Trophoblast cell (in vitro differentiated cells and primary cell): ENCODE measurements at regions not wholly inside any gene's neighbourhood (a gene's known extent, or its start where the extent isn't known, plus 50 kb on each side); places are given as distances from the start of the nearest gene placed in this dataset.
A peak's percentile ranks its signal among the peaks of the same experiment; 100 is the strongest.
"Not testable (repeated sequence)": the region's sequence is repeated elsewhere in the genome, so short reads cannot be mapped to it uniquely, and the experiment has no call there.

Experiments used
- DNase-seq, 2 donors: peaks; one replicate each; pipeline ENCODE4 v3.0.0-alpha.2; 2016
- H2AFZ ChIP-seq: 2 replicates; pipeline ENCODE4 v1.6.1; 2013; ENCODE audit warnings: low read length, moderate library complexity, mild to moderate bottlenecking; ENCODE audit not compliant: insufficient read depth, poor library complexity
- H2AK5ac ChIP-seq: 2 replicates; pipeline ENCODE4 v1.6.1; 2013; ENCODE audit warnings: mild to moderate bottlenecking, low read length
- H2BK120ac ChIP-seq: 2 replicates; pipeline ENCODE4 v1.6.1; 2013; ENCODE audit warnings: low read length, mild to moderate bottlenecking, moderate library complexity; ENCODE audit not compliant: insufficient read depth, poor library complexity
- H2BK12ac ChIP-seq: 2 replicates; pipeline ENCODE4 v1.6.1; 2013; ENCODE audit warnings: mild to moderate bottlenecking, low read length, moderate library complexity
- H2BK5ac ChIP-seq: 2 replicates; pipeline ENCODE4 v1.6.1; 2013; ENCODE audit warnings: low read length, low read depth, moderate library complexity, mild to moderate bottlenecking; ENCODE audit not compliant: poor library complexity
- H3K14ac ChIP-seq: 2 replicates; pipeline ENCODE4 v1.6.1; 2013; ENCODE audit warnings: mild to moderate bottlenecking, low read length
- H3K18ac ChIP-seq: 2 replicates; pipeline ENCODE4 v1.6.1; 2013; ENCODE audit warnings: mild to moderate bottlenecking, low read length
- H3K23ac ChIP-seq: 2 replicates; pipeline ENCODE4 v1.6.1; 2013; ENCODE audit warnings: low read length
- H3K27ac ChIP-seq: 2 replicates; pipeline ENCODE4 v1.5.1; 2013; ENCODE audit warnings: low read depth, mild to moderate bottlenecking, inconsistent platforms, low read length, moderate library complexity
- H3K27me3 ChIP-seq: 2 replicates; pipeline ENCODE4 v1.6.1; 2013; ENCODE audit warnings: inconsistent platforms, mild to moderate bottlenecking, low read length, moderate library complexity; ENCODE audit not compliant: insufficient read depth
- H3K36me3 ChIP-seq, 2 experiments: 1 replicate in 1 of 2; 2 replicates in 1 of 2; pipeline ENCODE4 v1.6.1; 2013; ENCODE audit warnings: low read length in 2 of 2, mild to moderate bottlenecking in 2 of 2, moderate library complexity in 1 of 2; ENCODE audit not compliant: insufficient read depth in 2 of 2, control insufficient read depth in 1 of 2
- H3K4ac ChIP-seq: 2 replicates; pipeline ENCODE4 v1.6.1; 2013; ENCODE audit warnings: low read depth, mild to moderate bottlenecking, low read length, moderate library complexity
- H3K4me1 ChIP-seq, 2 experiments: 1 replicate in 1 of 2; 2 replicates in 1 of 2; pipeline ENCODE4 v1.6.1; 2013; ENCODE audit warnings: low read length in 2 of 2, mild to moderate bottlenecking in 2 of 2, moderate library complexity in 1 of 2; ENCODE audit not compliant: insufficient read depth in 2 of 2, control insufficient read depth in 1 of 2
- H3K4me2 ChIP-seq: 2 replicates; pipeline ENCODE4 v1.6.1; 2013; ENCODE audit warnings: inconsistent platforms, mild to moderate bottlenecking, low read length, moderate library complexity
- H3K4me3 ChIP-seq: 2 replicates; pipeline ENCODE4 v1.5.1; 2013; ENCODE audit warnings: mild to moderate bottlenecking, low read depth, low read length, inconsistent platforms
- H3K79me1 ChIP-seq: one replicate; pipeline ENCODE4 v1.6.1; 2013; ENCODE audit warnings: low read length
- H3K79me2 ChIP-seq: 2 replicates; pipeline ENCODE4 v1.6.1; 2013; ENCODE audit warnings: low read length, mild to moderate bottlenecking; ENCODE audit not compliant: control insufficient read depth, insufficient read depth, poor library complexity
- H3K9ac ChIP-seq: 2 replicates; pipeline ENCODE4 v1.6.1; 2013; ENCODE audit warnings: mild to moderate bottlenecking, low read length
- H3K9me3 ChIP-seq: 2 replicates; pipeline ENCODE4 v1.6.1; 2013; ENCODE audit warnings: low read depth, mild to moderate bottlenecking, control low read depth, inconsistent platforms, low read length; ENCODE audit not compliant: insufficient read depth
- H4K12ac ChIP-seq: 2 replicates; pipeline ENCODE4 v1.6.1; 2013; ENCODE audit warnings: low read depth, mild to moderate bottlenecking, low read length, moderate library complexity
- H4K8ac ChIP-seq: 2 replicates; pipeline ENCODE4 v1.6.1; 2013; ENCODE audit warnings: low read depth, mild to moderate bottlenecking, low read length, moderate library complexity
- H4K91ac ChIP-seq: one replicate; pipeline ENCODE4 v1.6.1; 2013; ENCODE audit warnings: low read depth, mild to moderate bottlenecking, low read length, moderate library complexity
- WGBS: extraction: QIAGEN DNeasy Blood & Tissue Kit; methylation state at CpG from one replicate; pipeline ENCODE4 v1.1.7; 2013; ENCODE audit warnings: missing lambda C conversion rate; ENCODE audit not compliant: insufficient read length, insufficient coverage; ENCODE audit errors: extremely low coverage; 5-methylcytosine and 5-hydroxymethylcytosine counted together

- H3K27me3 ChIP-seq: no peaks in the 10 kb centered on the region
- H3K4me3 ChIP-seq: no peak overlapping the region
- DNase-seq: no peak
- peaks cover 5 to 6% of the 10 kb centered on the region in 2 experiments for H3K4me1 ChIP-seq
- H2AK5ac ChIP-seq: no peak overlapping the region
- H3K4me2 ChIP-seq: no peak overlapping the region
- H3K14ac ChIP-seq: no peak overlapping the region
- H3K23ac ChIP-seq: no peak overlapping the region
- no peak overlapping the region for H2BK12ac ChIP-seq
- no peak overlapping the region for H4K8ac ChIP-seq
- H4K91ac ChIP-seq: no peak overlapping the region
- no peak overlapping the region for H4K12ac ChIP-seq
- no peaks in the 10 kb centered on the region for H3K79me2 ChIP-seq
- no peak overlapping the region for H2AFZ ChIP-seq
- no peak overlapping the region for H2BK120ac ChIP-seq
- no peak overlapping the region for H3K18ac ChIP-seq
- peaks cover 4 to 6% of the 10 kb centered on the region in 2 experiments for H3K36me3 ChIP-seq
- no peaks in the 10 kb centered on the region for H3K79me1 ChIP-seq
- no peak overlapping the region for H2BK5ac ChIP-seq
- no peak overlapping the region for H3K9ac ChIP-seq
- H3K4ac ChIP-seq: no peak overlapping the region
- H3K9me3 ChIP-seq: no peaks in the 10 kb centered on the region
- no peak overlapping the region for H3K27ac ChIP-seq
Measured at GRCh38 chr17:63286254-63286653, 159.9 kb downstream of the CYB561 start.

GRCh38 chr17:63287006-63287405, 159.1 kb downstream of the CYB561 start:
- not testable (repeated sequence) for H2AK5ac ChIP-seq, H3K4me3 ChIP-seq, H3K36me3 ChIP-seq, DNase-seq, H3K79me2 ChIP-seq, H3K27ac ChIP-seq, H2BK12ac ChIP-seq, H3K9me3 ChIP-seq, H4K91ac ChIP-seq, H3K4me2 ChIP-seq, H3K79me1 ChIP-seq, H2BK120ac ChIP-seq, H2BK5ac ChIP-seq, H3K14ac ChIP-seq, H3K23ac ChIP-seq, H4K12ac ChIP-seq, H2AFZ ChIP-seq, H3K27me3 ChIP-seq, H3K4ac ChIP-seq, H3K4me1 ChIP-seq, H3K18ac ChIP-seq, H3K9ac ChIP-seq, H4K8ac ChIP-seq
- WGBS: no CpG with 5 or more reads among the region's 4 CpGs

- peak in 1 of 2 donors; percentile 4 for DNase-seq
- H3K4me1 ChIP-seq: peaks cover 5 to 6% of the 10 kb centered on the region in 2 experiments
- H3K79me2 ChIP-seq: no peaks in the 10 kb centered on the region
- H2BK120ac ChIP-seq: no peak overlapping the region
- no peaks in the 10 kb centered on the region for H3K79me1 ChIP-seq
- no peak overlapping the region for H3K4ac ChIP-seq
- no peak overlapping the region for H2BK5ac ChIP-seq
- H3K27me3 ChIP-seq: no peaks in the 10 kb centered on the region
- no peak overlapping the region for H2AFZ ChIP-seq
- no peak overlapping the region for H3K23ac ChIP-seq
- H3K9ac ChIP-seq: no peak overlapping the region
- WGBS: no CpG with 5 or more reads among the region's 1 CpG
- no peak overlapping the region for H3K4me2 ChIP-seq
- H4K8ac ChIP-seq: no peak overlapping the region
- H3K14ac ChIP-seq: no peak overlapping the region
- H3K27ac ChIP-seq: no peak overlapping the region
- no peak overlapping the region for H2AK5ac ChIP-seq
- no peaks in the 10 kb centered on the region for H3K9me3 ChIP-seq
- no peak overlapping the region for H4K91ac ChIP-seq
- no peak overlapping the region for H3K18ac ChIP-seq
- H4K12ac ChIP-seq: no peak overlapping the region
- peaks cover 8% of the 10 kb centered on the region in 2 experiments for H3K36me3 ChIP-seq
- H3K4me3 ChIP-seq: no peak overlapping the region
- H2BK12ac ChIP-seq: no peak overlapping the region
Measured at GRCh38 chr17:63289931-63290330, 156.2 kb downstream of the CYB561 start.

- H3K23ac ChIP-seq: no peak overlapping the region
- no peak overlapping the region for H3K9ac ChIP-seq
- H2BK5ac ChIP-seq: no peak overlapping the region
- no peak overlapping the region for H2AK5ac ChIP-seq
- no peak overlapping the region for H2BK120ac ChIP-seq
- no peak overlapping the region for H3K4me2 ChIP-seq
- peaks cover 5 to 6% of the 10 kb centered on the region in 2 experiments for H3K4me1 ChIP-seq
- H3K14ac ChIP-seq: no peak overlapping the region
- WGBS: no CpG with 5 or more reads among the region's 1 CpG
- no peak overlapping the region for H4K8ac ChIP-seq
- H3K18ac ChIP-seq: no peak overlapping the region
- peak overlapping the region; percentile 28 for H3K27ac ChIP-seq
- H3K4ac ChIP-seq: no peak overlapping the region
- H3K79me1 ChIP-seq: no peaks in the 10 kb centered on the region
- no peaks in the 10 kb centered on the region for H3K27me3 ChIP-seq
- no peaks in the 10 kb centered on the region for H3K9me3 ChIP-seq
- H3K79me2 ChIP-seq: no peaks in the 10 kb centered on the region
- H4K12ac ChIP-seq: no peak overlapping the region
- H3K4me3 ChIP-seq: no peak overlapping the region
- DNase-seq: no peak
- H3K36me3 ChIP-seq: peaks cover 8% of the 10 kb centered on the region in 2 experiments
- H2AFZ ChIP-seq: no peak overlapping the region
- no peak overlapping the region for H2BK12ac ChIP-seq
- no peak overlapping the region for H4K91ac ChIP-seq
Measured at GRCh38 chr17:63290351-63290750, 155.8 kb downstream of the CYB561 start.
